Left lung (tissue), 4 donors: ENCODE measurements at regions not wholly inside any gene's neighbourhood (a gene's known extent, or its start where the extent isn't known, plus 50 kb on each side); places are given as distances from the start of the nearest gene placed in this dataset.
"Not testable (repeated sequence)": the region's sequence is repeated elsewhere in the genome, so short reads cannot be mapped to it uniquely, and the experiment has no call there.

Experiments
- ATAC-seq: fragments of 200-7000 bp; cut with Tn5 transposase; one replicate; pipeline ENCODE4 v1.9.1; 2020; ENCODE audit warnings: moderate library complexity
- DNase-seq, 4 donors: peaks; one replicate each; pipeline ENCODE4 v3.0.0-alpha.2; 2013 to 2020
- H3K27ac ChIP-seq, 2 donors: fragments of 200-600 bp; sonication (generic) in 1 of 2; one replicate each; pipeline versions ENCODE4 v1.5.0 to v1.8.0; 2020 to 2021
- H3K27me3 ChIP-seq, 2 donors: fragments of 200-600 bp; sonication (generic) in 1 of 2; one replicate each; pipeline versions ENCODE4 v1.5.0 to v1.8.0; 2020 to 2021
- H3K36me3 ChIP-seq, 2 donors: fragments of 200-600 bp; sonication (generic) in 1 of 2; one replicate each; pipeline versions ENCODE4 v1.5.0 to v1.8.0; 2020 to 2021
- H3K4me1 ChIP-seq, 2 donors: fragments of 200-600 bp; one replicate each; pipeline ENCODE4 v1.8.0; 2021
- H3K4me3 ChIP-seq, 2 donors: fragments of 200-600 bp; sonication (generic) in 1 of 2; one replicate each; pipeline versions ENCODE4 v1.5.0 to v1.8.0; 2020 to 2021; ENCODE audit warnings: mild to moderate bottlenecking in 1 of 2
- H3K9me3 ChIP-seq, 2 donors: fragments of 200-600 bp; sonication (generic) in 1 of 2; one replicate each; pipeline versions ENCODE4 v1.5.0 to v1.8.0; 2020 to 2021
- CTCF ChIP-seq, 2 donors: fragments of 200-600 bp; sonication (generic) in 1 of 2; IDR thresholded peaks; one replicate each; pipeline versions ENCODE4 v1.5.0 to v1.8.0; 2021; ENCODE audit warnings: antibody characterized with exemption in 2 of 2
- intact Hi-C, 2 donors: fragments of 100-400 bp; cut with DNase I; formaldehyde crosslinking; loops; one replicate each; pipeline versions ENCODE4 v1.11.2 to v1.14.2; 2022
- donor health status: DM: no; HTN: yes; CAD: no.
- donor health status: DM: no; HTN: no; CAD: no.

GRCh38 chr14:34160619-34161018, 209.7 kb upstream of the EGLN3 start:
- Histone ChIP-seq H3K27me3 (peaks cover 0 to 6% of the 10 kb centered on the region in 2 donors), H3K4me1 (no peaks in the 10 kb centered on the region), H3K36me3 (no peaks in the 10 kb centered on the region), H3K27ac (no peak overlapping the region), H3K4me3 (no peak overlapping the region), H3K9me3 (no peaks in the 10 kb centered on the region)
- no peak for TF ChIP-seq CTCF (IDR thresholded peaks at IDR 0.05)
- intact Hi-C loops = no loop called here
- no peak for ATAC-seq
- no peak for DNase-seq

- intact Hi-C loops = no loop called here
- DNase-seq (no peak), ATAC-seq (no peak)
- Histone ChIP-seq H3K27me3 (no peaks in the 10 kb centered on the region), H3K36me3 (no peaks in the 10 kb centered on the region), H3K4me3 (no peak overlapping the region), H3K9me3 (no peaks in the 10 kb centered on the region), H3K27ac (no peak overlapping the region), H3K4me1 (no peaks in the 10 kb centered on the region)
- no peak for TF ChIP-seq CTCF (IDR thresholded peaks at IDR 0.05)
These were observed 206.8 kb upstream of the EGLN3 start for GRCh38 chr14:34157651-34158050.

GRCh38 chr14:34147461-34147860, 196.6 kb upstream of the EGLN3 start:
- Histone ChIP-seq H3K27me3 (peaks cover 0 to 24% of the 10 kb centered on the region in 2 donors), H3K4me1 (no peaks in the 10 kb centered on the region), H3K27ac (no peak overlapping the region), H3K36me3 (no peaks in the 10 kb centered on the region), H3K4me3 (no peak overlapping the region), H3K9me3 (peaks cover 0 to 20% of the 10 kb centered on the region in 2 donors)
- no peak for TF ChIP-seq CTCF (IDR thresholded peaks at IDR 0.05)
- intact Hi-C loops = no loop called here
- ATAC-seq = no peak
- no peak for DNase-seq

- Histone ChIP-seq H3K9me3 (peaks cover 0 to 29% of the 10 kb centered on the region in 2 donors), H3K27me3 (peaks cover 0 to 31% of the 10 kb centered on the region in 2 donors), H3K4me1 (peaks cover 3 to 13% of the 10 kb centered on the region in 2 donors)
- H3K27ac ChIP-seq, H3K4me3 ChIP-seq, H3K36me3 ChIP-seq, intact Hi-C loops, ATAC-seq, DNase-seq: not testable (repeated sequence)
These were observed 189.3 kb upstream of the EGLN3 start for GRCh38 chr14:34140127-34140526.

- peaks cover 3 to 13% of the 10 kb centered on the region in 2 donors for H3K4me1 ChIP-seq
- ATAC-seq (peak; percentile 73), DNase-seq (peak; percentile 41 to 79 (median 76))
- H3K27ac ChIP-seq, H3K36me3 ChIP-seq, intact Hi-C loops, H3K4me3 ChIP-seq: not testable (repeated sequence)
- peaks cover under 1 to 34% of the 10 kb centered on the region in 2 donors for H3K27me3 ChIP-seq
- H3K9me3 ChIP-seq = peaks cover 0 to 22% of the 10 kb centered on the region in 2 donors
These were observed 188.6 kb upstream of the EGLN3 start for GRCh38 chr14:34139160-34140121.

GRCh38 chr14:34138175-34138574, 187.3 kb upstream of the EGLN3 start:
- H3K4me3 ChIP-seq = no peak overlapping the region
- intact Hi-C loops = no loop called here
- peak in 1 of 4 donors; percentile 43 for DNase-seq
- no peak overlapping the region for H3K27ac ChIP-seq
- H3K9me3 ChIP-seq = peaks cover 0 to 16% of the 10 kb centered on the region in 2 donors
- ATAC-seq = peak; percentile 85
- no peak for TF ChIP-seq CTCF (IDR thresholded peaks at IDR 0.05)
- no peaks in the 10 kb centered on the region for H3K36me3 ChIP-seq
- H3K4me1 ChIP-seq = peaks cover 3 to 13% of the 10 kb centered on the region in 2 donors
- H3K27me3 ChIP-seq = peaks cover 8 to 40% of the 10 kb centered on the region in 2 donors
